GM19239 (cell line): ENCODE measurements at regions not wholly inside any gene's neighbourhood (a gene's known extent, or its start where the extent isn't known, plus 50 kb on each side); places are given as distances from the start of the nearest gene placed in this dataset.
"Not testable (repeated sequence)": the region's sequence is repeated elsewhere in the genome, so short reads cannot be mapped to it uniquely, and the experiment has no call there.

Experiments used
- DNase-seq: peaks from one replicate; pipeline ENCODE4 v3.0.0; 2011; ENCODE audit warnings: low spot score; ENCODE audit not compliant: insufficient read length
- FAIRE-seq: peaks from 2 replicates; lab custom pipeline; 2011; peaks lifted over from hg19 to GRCh38; lab: Jason Lieb, UNC

DNA sequence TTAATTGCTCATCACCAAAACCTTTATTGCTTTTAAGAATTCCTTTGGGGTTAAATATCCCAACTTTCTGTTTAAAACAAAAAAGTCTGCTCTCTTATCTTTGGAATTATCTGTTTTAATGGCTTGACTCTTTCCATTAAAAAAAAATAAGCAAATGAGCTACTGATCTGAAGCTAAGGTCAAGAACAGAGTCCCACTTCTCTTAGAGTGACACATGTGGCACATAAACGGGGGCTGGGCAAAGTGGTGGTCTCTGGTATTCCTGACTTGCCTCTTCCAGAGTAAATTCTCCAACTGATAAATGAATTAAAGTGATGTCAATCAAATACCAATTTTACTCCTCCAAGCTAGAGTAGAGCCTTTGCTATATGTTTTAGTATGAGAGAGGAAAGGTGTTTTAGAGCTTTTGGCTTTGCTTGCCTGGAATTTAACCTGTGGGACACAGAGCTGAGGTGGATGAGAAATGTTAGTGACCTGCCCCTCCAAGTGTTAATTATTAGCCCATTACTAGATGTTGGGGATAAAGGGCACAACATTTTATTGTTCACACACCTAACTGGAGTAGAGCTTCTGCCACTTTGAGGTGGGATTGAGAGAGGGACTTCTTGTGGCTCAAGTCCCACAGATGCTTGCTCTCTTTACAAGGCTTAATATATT, 864.0 kb downstream of the LRRIQ3 start:
- FAIRE-seq (no peak), DNase-seq (no peak)

DNA sequence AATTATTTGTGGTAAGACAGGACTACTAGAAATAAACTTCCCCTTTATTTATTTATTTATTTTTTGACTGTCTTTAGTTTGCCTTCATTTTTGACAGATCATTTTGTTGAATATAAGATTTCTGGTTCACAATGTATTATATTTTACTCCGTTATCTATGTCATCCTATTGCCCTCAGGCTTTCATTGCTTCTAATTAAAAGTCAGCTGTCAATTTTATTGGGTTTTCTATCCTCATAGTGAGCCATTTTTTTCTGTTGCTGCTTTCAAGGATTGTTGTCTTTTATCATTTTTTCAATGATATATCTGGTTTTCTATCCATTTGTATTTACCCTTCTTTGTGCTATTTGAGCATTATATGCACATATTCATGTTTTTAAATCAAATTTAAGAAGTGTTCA, 866.2 kb downstream of the LRRIQ3 start:
- FAIRE-seq: no peak
- no peak for DNase-seq

DNA sequence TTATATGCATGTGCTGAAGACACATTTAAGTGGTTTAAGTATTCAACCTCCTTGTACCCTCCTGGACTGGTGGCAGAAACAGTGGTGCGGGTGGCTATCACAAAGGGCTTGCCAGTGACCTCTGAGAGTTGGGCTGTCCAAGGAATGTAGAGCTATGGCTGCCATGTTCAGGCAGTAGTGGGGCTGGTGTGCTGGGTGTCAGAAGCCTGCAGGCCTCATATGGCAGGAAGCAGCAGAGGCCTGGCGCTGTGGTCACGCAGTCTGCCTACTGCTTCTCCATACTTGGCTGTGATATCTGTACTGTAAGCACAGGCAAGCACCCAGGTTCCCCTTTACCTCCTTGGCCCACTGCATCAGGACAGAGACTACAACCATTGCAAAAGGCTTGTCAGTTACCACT, 870.0 kb downstream of the LRRIQ3 start:
- DNase-seq (no peak), FAIRE-seq (no peak)

DNA sequence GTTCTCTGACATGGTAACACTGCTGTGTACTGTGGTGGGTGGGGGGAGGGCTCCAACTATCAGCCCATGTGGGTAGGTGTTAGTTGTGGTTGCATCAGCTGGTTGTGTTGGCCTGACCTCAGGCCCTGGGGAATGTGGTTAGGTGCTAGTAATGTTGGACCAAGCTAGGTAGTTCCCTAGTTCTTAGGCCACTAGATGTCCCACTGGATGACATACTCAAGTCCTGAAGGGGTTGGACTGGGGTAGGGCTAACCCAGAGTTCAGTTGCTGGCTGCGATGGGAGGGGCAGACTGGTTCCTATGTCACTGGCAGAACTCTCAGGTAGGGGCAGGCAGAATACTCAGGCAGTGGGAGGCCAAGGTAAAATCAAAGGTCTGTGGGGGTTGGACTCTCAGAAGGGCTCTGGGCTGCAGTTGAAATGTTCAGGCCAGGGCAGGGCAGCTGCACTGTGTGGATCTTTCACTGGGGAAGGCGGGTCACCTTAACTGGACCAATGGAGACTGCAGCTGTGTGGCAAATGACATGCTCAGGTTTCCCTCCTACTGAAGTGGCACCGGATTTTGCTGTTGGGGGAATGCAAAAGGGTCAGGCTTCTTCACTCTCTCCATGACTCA, 870.7 kb downstream of the LRRIQ3 start:
- no peak for FAIRE-seq
- DNase-seq: no peak

DNA sequence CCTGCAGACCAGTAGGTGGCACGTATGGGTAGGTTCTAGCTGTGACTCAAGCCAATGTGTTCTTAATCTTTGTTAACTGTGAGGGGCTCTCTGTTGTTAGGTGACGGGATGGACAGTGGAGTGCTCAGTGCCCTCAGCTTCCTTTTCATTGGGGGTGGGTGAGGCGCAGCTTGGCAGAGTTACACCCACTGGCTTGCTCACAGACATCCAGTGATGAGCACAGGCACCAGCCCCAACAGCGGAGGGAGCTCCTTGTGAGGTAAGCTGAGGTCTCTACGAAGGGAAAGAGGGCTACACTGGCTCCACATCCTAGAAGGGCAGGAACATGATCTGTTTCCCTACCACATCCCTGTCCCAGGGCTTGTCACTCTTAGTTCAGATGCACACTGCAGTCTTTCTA, 871.3 kb downstream of the LRRIQ3 start:
- no peak for DNase-seq
- no peak for FAIRE-seq

DNA sequence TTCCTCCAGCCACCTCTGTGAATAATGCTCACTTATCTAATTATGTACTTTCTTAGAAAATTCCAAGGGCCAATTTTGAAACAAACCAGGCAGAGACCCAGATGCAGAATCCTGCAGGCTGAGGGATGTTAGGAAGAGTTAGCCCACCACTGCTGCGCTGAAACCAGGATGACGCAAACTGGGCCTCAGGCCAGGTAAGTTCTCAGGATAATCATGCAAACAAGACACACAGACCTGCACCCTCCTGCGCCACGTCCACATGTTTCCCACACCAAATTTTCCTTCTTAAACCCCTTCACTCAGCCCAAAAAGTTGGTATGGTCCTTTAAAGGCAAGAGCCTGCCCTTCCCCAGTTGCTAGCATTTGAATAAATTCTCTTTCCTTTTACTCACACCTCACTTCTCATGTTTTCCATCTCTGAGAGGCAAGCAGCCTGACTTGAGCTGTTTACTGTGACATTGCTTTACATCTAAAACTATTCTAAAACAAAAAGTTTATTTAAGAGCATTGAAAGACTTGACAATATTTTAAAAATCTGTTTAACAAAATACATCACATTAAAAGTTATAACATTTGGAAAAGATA, 887.1 kb downstream of the LRRIQ3 start:
- FAIRE-seq (no peak), DNase-seq (no peak)

DNA sequence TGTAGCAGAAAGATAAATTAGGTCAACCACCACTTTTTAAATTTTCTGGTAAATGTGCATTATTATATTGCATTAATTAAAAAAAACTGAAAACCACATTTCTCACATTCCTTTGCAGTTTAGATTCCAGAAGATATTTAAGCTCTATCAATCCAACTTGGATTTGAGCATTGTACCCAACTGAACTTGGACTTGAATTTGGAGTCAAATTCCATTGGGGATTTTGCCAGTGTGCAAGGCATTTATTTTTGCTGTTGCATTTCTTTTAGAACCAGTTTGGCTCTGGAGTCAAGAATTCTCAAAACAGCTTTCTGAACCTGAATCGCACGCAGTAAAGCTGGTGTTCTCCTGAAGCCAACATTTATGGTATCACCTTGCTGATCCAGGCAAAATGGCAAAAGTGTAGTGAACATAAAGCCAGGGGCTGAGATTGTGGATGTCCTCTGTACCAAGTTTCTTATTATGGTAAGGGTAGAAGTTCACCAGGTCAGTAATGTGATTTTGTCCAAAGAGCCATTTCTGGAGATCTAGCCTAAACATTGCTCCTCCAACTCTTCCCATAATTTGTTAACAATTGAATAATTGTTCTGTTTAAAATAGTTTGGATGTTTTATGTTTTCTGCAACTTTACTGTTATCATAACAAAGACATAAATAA, 890.9 kb downstream of the LRRIQ3 start:
- DNase-seq (no peak), FAIRE-seq (no peak)

DNA sequence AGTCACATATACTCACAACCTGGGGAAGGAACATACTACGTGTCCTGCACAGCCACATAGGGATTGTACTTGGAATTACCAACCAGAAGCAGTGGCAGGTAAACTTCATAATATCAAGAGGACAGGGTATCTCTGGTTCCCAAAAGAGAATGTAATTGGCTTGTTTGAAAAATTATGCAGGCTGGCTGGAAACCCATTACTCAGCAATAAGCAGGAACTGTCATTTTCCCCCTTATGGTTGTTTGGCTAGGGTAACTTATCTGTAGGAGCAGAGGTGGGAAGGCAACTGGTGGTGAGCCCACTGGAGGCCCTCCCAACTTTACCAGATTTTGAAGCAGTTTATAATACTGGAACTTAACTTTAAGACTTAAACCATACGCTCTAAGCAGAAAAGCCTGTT, 924.1 kb downstream of the LRRIQ3 start:
- FAIRE-seq (no peak), DNase-seq (no peak)

DNA sequence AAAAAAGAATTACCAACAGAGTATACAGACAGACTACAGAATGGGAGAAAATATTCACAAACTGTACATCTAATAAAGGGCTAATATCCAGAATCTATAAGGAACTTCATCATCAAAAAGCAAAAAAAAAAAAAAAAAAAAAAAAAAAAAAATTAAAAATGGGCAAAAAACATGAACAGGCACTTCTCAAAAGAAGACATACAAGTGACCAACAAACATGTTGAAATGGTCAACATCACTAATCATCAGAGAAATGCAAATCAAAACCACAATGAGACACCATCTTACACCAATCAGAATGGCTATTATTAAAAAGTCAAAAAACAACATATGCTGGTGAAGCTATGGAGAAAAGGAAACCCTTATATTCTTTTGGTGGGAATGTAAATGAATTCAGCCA, 952.8 kb downstream of the LRRIQ3 start:
- not testable (repeated sequence) for FAIRE-seq, DNase-seq

DNA sequence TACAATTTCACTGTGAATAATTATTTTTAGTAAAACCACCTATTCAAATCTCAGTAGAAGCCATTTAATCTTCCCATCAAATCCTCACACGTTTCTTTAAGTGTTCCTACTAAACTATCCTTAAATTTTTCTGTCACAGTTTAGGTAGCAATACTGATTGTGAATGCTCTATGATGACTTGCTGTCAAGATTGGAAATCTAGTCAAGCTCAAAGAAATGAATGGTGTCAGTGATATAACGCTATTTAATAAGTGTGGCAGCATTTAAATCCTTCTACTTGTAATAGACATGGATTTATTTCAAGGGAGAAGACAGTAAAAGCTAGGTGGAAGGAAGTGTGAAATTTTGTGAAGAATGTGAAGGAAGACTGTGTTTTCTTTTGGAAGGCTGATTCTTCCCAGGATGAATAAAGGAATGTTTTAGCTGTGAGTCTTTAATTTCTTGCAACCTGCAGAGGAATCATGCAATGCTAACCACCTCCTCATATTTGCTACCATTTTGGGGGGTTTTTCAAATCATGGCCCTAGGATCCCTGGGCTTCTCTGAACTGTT, 936.7 kb upstream of the NEGR1 start:
- DNase-seq (no peak), FAIRE-seq (no peak)

DNA sequence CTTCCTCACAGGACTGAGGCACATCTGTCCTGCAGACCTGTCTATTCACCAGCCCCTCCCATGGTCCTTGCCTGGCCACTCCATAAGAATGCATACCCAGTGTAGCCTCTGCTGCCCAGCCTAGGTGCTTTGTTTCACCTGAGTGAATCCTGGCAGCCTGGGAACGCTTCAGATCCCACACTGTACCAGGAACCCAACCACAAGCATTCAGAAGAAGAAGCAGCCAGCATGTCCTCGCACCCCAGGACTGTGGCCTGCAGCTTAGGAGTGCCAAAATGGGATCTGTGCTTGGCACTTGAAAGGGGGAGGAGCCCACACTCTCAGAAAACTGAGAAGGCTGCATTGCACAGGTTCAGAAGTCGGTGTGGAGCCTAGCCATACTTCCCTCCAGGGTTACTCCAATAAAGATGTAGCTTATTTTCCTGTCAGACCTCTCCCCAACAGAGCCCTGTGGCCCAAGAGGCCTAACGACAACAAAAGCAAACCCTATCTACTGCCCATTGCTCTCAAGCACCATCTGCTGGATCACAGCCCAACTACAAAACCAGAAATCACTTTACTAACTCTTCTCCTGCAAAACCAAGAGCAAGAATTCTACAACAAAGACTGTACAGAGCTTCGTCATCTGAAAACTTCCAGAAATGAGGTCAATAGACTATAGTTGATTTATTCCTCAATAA, 923.1 kb upstream of the NEGR1 start:
- FAIRE-seq (no peak), DNase-seq (no peak)

DNA sequence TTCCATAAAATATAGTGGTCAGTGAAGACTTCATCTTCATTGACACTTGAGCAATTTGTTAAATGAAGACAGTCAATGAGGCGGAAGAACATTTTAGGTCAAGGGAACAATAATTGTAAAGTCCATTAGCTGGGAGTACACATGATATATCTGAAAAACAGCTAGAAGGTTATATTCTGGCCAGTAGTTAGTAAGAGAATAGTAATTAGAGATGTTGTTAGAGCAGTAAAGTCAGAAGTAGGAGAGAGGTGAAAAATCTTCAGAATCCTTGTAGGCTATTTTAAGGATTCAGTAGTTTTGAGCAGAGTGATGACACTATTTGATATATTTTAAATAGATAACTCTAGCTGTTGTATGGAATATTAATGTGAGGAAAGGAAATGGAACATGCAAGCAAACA, 915.6 kb upstream of the NEGR1 start:
- FAIRE-seq: no peak
- DNase-seq: no peak

DNA sequence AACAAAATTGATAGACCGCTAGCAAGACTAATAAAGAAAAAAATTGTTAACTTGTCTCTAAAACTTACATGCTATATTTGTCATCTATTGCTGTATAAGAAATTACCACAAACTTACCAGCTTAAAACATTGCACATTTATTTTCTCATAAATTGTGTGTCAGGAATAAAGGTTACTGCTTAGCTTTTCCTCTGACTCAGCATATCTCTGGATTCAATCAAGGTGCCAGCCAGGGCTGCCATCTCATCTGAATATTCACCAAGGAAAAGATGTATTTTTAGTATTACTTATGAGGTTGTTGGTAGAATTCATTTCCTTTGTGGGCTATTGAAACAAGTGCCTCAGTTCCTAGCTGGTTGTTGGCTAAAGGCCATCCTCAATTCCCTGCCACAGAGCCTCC, 912.6 kb upstream of the NEGR1 start:
- no peak for FAIRE-seq
- DNase-seq: no peak

DNA sequence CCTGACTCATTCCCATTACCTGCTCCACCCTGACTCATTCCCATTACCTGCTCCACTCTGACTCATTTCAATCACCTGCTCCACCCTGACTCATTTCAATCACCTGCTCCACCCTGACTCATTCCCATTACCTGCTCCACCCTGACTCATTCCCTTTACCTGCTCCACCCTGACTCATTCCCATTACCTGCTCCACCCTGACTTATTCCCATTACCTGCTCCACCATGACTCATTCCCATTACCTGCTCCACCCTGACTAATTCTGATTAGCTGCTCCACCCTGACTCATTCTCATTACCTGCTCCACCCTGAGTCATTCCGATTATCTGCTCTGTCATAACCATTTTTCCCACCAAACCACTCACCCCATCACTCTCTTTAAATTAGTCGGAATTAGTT, 901.2 kb upstream of the NEGR1 start:
- DNase-seq, FAIRE-seq: not testable (repeated sequence)

DNA sequence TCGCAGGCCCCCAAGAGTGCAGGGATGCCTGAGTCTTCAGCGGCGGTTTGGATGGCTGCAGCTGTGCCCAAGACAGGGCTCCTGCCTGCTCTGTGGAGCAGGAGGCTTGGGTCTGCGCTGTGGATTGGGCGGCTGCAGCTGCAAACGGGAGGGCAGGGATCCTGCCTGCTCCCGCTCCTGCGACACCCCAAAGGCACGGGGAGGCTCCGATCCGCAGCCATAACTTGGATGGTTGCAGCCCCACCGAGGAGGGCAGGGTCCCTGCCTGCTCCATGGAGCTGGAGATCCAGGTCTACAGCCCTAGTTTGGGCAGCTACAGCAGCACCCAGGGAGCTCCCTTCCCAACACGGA, 898.8 kb upstream of the NEGR1 start:
- FAIRE-seq (no peak), DNase-seq (no peak)

DNA sequence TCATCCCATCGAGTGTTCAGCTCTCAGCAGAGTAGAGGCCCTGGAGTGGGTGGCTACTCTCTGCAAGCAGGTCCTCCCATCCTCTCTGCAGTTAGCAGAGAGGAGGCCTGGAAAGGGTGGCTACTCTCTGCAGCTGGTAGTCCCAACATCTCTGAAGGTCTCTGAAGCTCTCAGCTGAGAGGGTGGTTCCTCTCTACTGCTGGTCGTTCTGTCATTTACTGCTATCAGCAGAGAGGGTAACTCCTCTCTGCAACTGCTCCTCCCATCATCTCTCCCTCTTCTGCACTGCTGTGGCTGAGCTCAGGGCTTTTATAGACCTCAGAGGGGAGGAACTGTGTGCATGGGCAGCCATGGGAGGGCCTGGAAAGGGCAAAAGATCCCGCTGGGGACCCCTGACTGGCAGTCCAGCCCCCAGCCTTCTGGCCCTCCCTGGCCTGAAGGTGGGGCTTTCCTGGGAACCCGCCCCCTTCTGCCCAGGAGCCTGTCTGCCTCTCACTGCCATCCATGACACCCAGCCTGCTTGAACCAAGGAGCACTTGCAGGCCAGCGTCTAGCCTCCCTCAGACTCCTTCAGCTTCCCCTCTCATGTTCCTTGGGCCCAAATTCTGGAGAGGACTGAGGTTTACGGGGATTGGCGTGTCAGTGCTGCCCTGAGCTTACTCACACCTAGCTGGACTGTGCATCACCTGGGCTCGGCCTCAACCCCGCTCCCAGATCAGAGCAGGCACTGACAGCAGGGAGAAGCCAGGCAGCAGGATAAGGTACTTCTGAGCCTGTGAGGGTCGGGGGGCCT, 898.3 kb upstream of the NEGR1 start:
- FAIRE-seq: no peak

DNA sequence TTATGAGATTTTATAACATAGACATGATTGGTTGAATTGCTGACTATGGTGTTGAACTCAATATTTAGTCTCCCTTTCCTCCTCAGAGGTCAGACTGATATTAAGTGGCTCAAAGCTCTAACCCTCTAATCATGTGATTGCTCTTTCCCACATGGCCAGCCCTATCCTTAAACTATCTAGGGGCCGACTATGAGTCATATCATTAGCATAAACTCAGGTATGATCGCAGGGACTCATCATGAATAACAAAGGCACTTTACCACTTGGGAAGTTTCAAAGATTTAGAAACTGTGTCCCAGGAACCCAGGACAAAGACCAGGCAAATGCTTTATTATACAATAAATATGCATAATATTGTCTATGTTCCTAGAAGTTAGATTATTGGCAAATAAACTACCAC, 894.6 kb upstream of the NEGR1 start:
- FAIRE-seq (no peak), DNase-seq (no peak)

More for the DNA sequence above, 898.3 kb upstream of the NEGR1 start:
- DNase-seq: no peak

DNA sequence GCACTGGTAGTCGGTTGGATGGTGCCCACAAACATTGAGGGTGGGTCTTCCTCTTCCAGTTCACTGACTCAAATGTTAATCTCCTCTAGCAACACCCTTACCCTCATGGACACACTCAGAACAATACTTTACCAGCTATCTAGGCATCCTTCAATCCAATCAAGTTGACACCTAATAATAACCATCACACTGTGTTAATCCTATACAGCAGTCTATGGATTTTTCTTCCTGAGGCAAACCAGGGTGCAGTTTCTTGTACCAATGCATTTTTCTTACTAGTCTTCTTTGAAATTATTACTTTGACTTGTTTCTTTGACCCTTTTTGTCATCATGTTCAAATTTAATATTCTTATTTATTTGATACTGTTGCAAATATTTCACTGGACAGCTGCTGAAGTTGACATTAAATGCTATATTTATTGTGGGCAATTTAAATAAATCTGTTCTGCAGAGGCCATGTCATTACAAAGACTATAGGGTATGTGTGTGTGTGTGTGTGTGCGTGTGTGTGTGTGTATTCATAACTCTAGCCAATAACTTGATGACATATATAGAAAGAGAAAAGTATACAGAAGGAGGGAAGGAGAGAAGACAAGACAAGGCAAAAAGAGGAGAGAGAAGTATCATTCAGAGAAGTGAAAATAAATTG, 884.8 kb upstream of the NEGR1 start:
- no peak for FAIRE-seq
- no peak for DNase-seq

DNA sequence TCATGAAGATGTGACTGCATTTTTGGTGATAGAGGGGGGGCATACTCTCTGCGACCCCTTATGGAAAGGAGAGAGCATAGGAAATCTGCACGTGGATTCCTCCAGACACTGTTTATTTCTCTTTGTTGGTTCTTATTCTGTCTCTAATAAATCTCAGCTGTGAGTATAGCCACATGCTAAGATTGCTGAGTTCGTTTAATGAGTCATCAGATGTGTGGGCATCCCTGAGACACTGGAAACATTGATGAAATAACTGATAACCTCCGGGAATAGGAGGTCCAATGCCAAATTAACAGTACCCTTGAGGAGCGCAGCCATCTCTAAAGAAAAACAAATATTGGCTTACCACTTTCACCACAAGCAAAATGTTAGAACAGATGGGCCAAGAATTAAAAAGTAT, 880.2 kb upstream of the NEGR1 start:
- FAIRE-seq: no peak
- DNase-seq: no peak
